ENCODE measurements at regions not wholly inside any gene's neighbourhood (a gene's known extent, or its start where the extent isn't known, plus 50 kb on each side); places are given as distances from the start of the nearest gene placed in this dataset.

GRCh38 chr5:2194236-2194555, 311.5 kb upstream of the IRX4 start:
- H3K4me3 ChIP-seq (ENCODE audit: low read length), result no peak overlapping the region
- TF ChIP-seq CTCF (conservative IDR thresholded peaks at IDR 0.05; ENCODE audit: low read length), result no peak
- no peak for DNase-seq (ENCODE audit: low read depth)

- DNase-seq (ENCODE audit: low read depth), result no peak
- H3K4me3 ChIP-seq (ENCODE audit: low read length), result no peak overlapping the region
- TF ChIP-seq CTCF (conservative IDR thresholded peaks at IDR 0.05; ENCODE audit: low read length), result no peak
Observed at GRCh38 chr5:2193542-2194235, 311.0 kb upstream of the IRX4 start.

GRCh38 chr5:2193142-2193541, 310.4 kb upstream of the IRX4 start:
- no peak for DNase-seq (ENCODE audit: low read depth)
- no peak overlapping the region for H3K4me3 ChIP-seq (ENCODE audit: low read length)
- no peak for TF ChIP-seq CTCF (conservative IDR thresholded peaks at IDR 0.05; ENCODE audit: low read length)

GRCh38 chr5:2192496-2192895, 309.8 kb upstream of the IRX4 start:
- no peak for TF ChIP-seq CTCF (conservative IDR thresholded peaks at IDR 0.05; ENCODE audit: low read length)

GRCh38 chr5:2191972-2192371, 309.2 kb upstream of the IRX4 start:
- DNase-seq (ENCODE audit: low read depth), result no peak
- TF ChIP-seq CTCF (conservative IDR thresholded peaks at IDR 0.05; ENCODE audit: low read length), result no peak
- H3K4me3 ChIP-seq (ENCODE audit: low read length), result no peak overlapping the region

More at GRCh38 chr5:2192496-2192895, 309.8 kb upstream of the IRX4 start:
- H3K4me3 ChIP-seq (ENCODE audit: low read length), result no peak overlapping the region
- DNase-seq (ENCODE audit: low read depth), result no peak

GRCh38 chr5:2190549-2190948, 307.8 kb upstream of the IRX4 start:
- no peak for TF ChIP-seq CTCF (conservative IDR thresholded peaks at IDR 0.05; ENCODE audit: low read length)
- H3K4me3 ChIP-seq (ENCODE audit: low read length), result no peak overlapping the region
- DNase-seq (ENCODE audit: low read depth), result no peak

- no peak for TF ChIP-seq CTCF (conservative IDR thresholded peaks at IDR 0.05; ENCODE audit: low read length)
- no peak for DNase-seq (ENCODE audit: low read depth)
- H3K4me3 ChIP-seq (ENCODE audit: low read length), result no peak overlapping the region
Observed at GRCh38 chr5:2188661-2189060, 305.9 kb upstream of the IRX4 start.

Data from AG10803 (cell line).